ENCODE measurements at regions not wholly inside any gene's neighbourhood (a gene's known extent, or its start where the extent isn't known, plus 50 kb on each side); places are given as distances from the start of the nearest gene placed in this dataset.

- H3K9ac ChIP-seq, result no peak overlapping the region
- H3K9me3 ChIP-seq (replicated peaks in 1 of 11), result peaks cover 0 to 17% (median 11%) of the 10 kb centered on the region in 11 experiments; a peak in 19 of 22 replicates
- no peak overlapping the region for H3K4me3 ChIP-seq
- H4K20me1 ChIP-seq, result no peaks in the 10 kb centered on the region; a peak in 1 of 22 replicates
- peaks cover 3 to 14% (median 13%) of the 10 kb centered on the region in 10 experiments; a peak in 18 of 20 replicates for H3K4me1 ChIP-seq
- H3K27me3 ChIP-seq, result no peaks in the 10 kb centered on the region
- H3K36me3 ChIP-seq, result no peaks in the 10 kb centered on the region
- H3K4me2 ChIP-seq, result no peak overlapping the region
- H3K27ac ChIP-seq, result no peak overlapping the region
- no peak for TF ChIP-seq Cebpa-rat (IDR thresholded peaks at IDR 0.05)
Measured at GRCh38 chr22:27434898-27435297, 366.7 kb downstream of the MN1 start.

GRCh38 chr22:27435844-27436576, 365.5 kb downstream of the MN1 start:
- no peaks in the 10 kb centered on the region for H3K27me3 ChIP-seq
- H3K9ac ChIP-seq, result no peak overlapping the region
- H3K4me3 ChIP-seq, result no peak overlapping the region
- H3K36me3 ChIP-seq, result no peaks in the 10 kb centered on the region
- H3K4me2 ChIP-seq, result no peak overlapping the region
- TF ChIP-seq Cebpa-rat (IDR thresholded peaks at IDR 0.05), result no peak
- no peak overlapping the region for H3K27ac ChIP-seq
- H3K9me3 ChIP-seq (replicated peaks in 1 of 11), result peaks cover 0 to 17% (median 11%) of the 10 kb centered on the region in 11 experiments; a peak in 19 of 22 replicates
- no peaks in the 10 kb centered on the region; a peak in 1 of 22 replicates for H4K20me1 ChIP-seq
- H3K4me1 ChIP-seq, result peaks cover 14 to 25% (median 22%) of the 10 kb centered on the region in 10 experiments

- H3K4me3 ChIP-seq, result no peak overlapping the region
- H3K9me3 ChIP-seq (replicated peaks in 1 of 11), result peaks cover 0 to 12% (median 8%) of the 10 kb centered on the region in 11 experiments; a peak in 19 of 22 replicates
- no peak overlapping the region for H3K4me2 ChIP-seq
- H3K4me1 ChIP-seq, result peaks cover 19 to 28% (median 26%) of the 10 kb centered on the region in 10 experiments
- H4K20me1 ChIP-seq, result no peaks in the 10 kb centered on the region; a peak in 1 of 22 replicates
- H3K36me3 ChIP-seq, result no peaks in the 10 kb centered on the region
- no peak for TF ChIP-seq Cebpa-rat (IDR thresholded peaks at IDR 0.05)
- no peak overlapping the region for H3K27ac ChIP-seq
- no peaks in the 10 kb centered on the region for H3K27me3 ChIP-seq
- H3K9ac ChIP-seq, result no peak overlapping the region
Measured at GRCh38 chr22:27436591-27436990, 365.0 kb downstream of the MN1 start.

GRCh38 chr22:27437570-27437969, 364.0 kb downstream of the MN1 start:
- Histone ChIP-seq H4K20me1 (no peaks in the 10 kb centered on the region; a peak in 1 of 22 replicates), H3K9ac (no peak overlapping the region), H3K27ac (no peak overlapping the region), H3K4me3 (no peak overlapping the region), H3K27me3 (no peaks in the 10 kb centered on the region), H3K4me2 (no peak overlapping the region), H3K36me3 (no peaks in the 10 kb centered on the region), H3K9me3 (replicated peaks in 1 of 11) (peaks cover 0 to 2% (median 0%) of the 10 kb centered on the region in 11 experiments; a peak in 2 of 22 replicates), H3K4me1 (peaks cover 19 to 29% (median 26%) of the 10 kb centered on the region in 10 experiments)
- no peak for TF ChIP-seq Cebpa-rat (IDR thresholded peaks at IDR 0.05)

- H3K9me3 ChIP-seq (replicated peaks in 1 of 11), result no peaks in the 10 kb centered on the region
- TF ChIP-seq Cebpa-rat (IDR thresholded peaks at IDR 0.05), result no peak
- peak overlapping the region in 9 of 11 experiments; percentile 11 to 60 (median 37); a peak in 14 of 22 replicates for H3K4me2 ChIP-seq
- no peaks in the 10 kb centered on the region for H3K27me3 ChIP-seq
- H3K4me1 ChIP-seq, result peaks cover 19 to 29% (median 26%) of the 10 kb centered on the region in 10 experiments
- no peak overlapping the region for H3K27ac ChIP-seq
- no peak overlapping the region for H3K4me3 ChIP-seq
- H4K20me1 ChIP-seq, result no peaks in the 10 kb centered on the region; a peak in 1 of 22 replicates
- peak overlapping the region in 2 of 11 experiments; percentile 16 to 18; a peak in 2 of 22 replicates for H3K9ac ChIP-seq
- no peaks in the 10 kb centered on the region for H3K36me3 ChIP-seq
Measured at GRCh38 chr22:27438271-27438980, 363.1 kb downstream of the MN1 start.

- H3K27me3 ChIP-seq, result no peaks in the 10 kb centered on the region
- H3K36me3 ChIP-seq, result no peaks in the 10 kb centered on the region
- H3K9me3 ChIP-seq (replicated peaks in 1 of 11), result no peaks in the 10 kb centered on the region
- H3K27ac ChIP-seq, result no peak overlapping the region
- H4K20me1 ChIP-seq, result no peaks in the 10 kb centered on the region; a peak in 1 of 22 replicates
- no peak overlapping the region for H3K4me3 ChIP-seq
- peak overlapping the region in 6 of 11 experiments; percentile 11 to 60 (median 40); a peak in 7 of 22 replicates for H3K4me2 ChIP-seq
- no peak overlapping the region for H3K9ac ChIP-seq
- TF ChIP-seq Cebpa-rat (IDR thresholded peaks at IDR 0.05), result no peak
- peaks cover 19 to 29% (median 26%) of the 10 kb centered on the region in 10 experiments for H3K4me1 ChIP-seq
Measured at GRCh38 chr22:27439131-27439530, 362.4 kb downstream of the MN1 start.

GRCh38 chr22:27440304-27440865, 361.2 kb downstream of the MN1 start:
- no peaks in the 10 kb centered on the region; a peak in 1 of 22 replicates for H4K20me1 ChIP-seq
- H3K36me3 ChIP-seq, result no peaks in the 10 kb centered on the region
- H3K4me2 ChIP-seq, result peak overlapping the region in 10 of 11 experiments; percentile 1 to 65 (median 38); a peak in 16 of 22 replicates
- H3K4me1 ChIP-seq, result peaks cover 19 to 30% (median 26%) of the 10 kb centered on the region in 10 experiments
- no peak overlapping the region for H3K4me3 ChIP-seq
- no peak for TF ChIP-seq Cebpa-rat (IDR thresholded peaks at IDR 0.05)
- H3K9me3 ChIP-seq (replicated peaks in 1 of 11), result no peaks in the 10 kb centered on the region
- no peaks in the 10 kb centered on the region for H3K27me3 ChIP-seq
- no peak overlapping the region for H3K27ac ChIP-seq
- no peak overlapping the region for H3K9ac ChIP-seq

GRCh38 chr22:27441706-27442475, 359.7 kb downstream of the MN1 start:
- no peaks in the 10 kb centered on the region; a peak in 1 of 22 replicates for H4K20me1 ChIP-seq
- no peak for TF ChIP-seq Cebpa-rat (IDR thresholded peaks at IDR 0.05)
- H3K4me3 ChIP-seq, result no peak overlapping the region

More at GRCh38 chr22:27441706-27442475, 359.7 kb downstream of the MN1 start:
- peaks cover 19 to 44% (median 39%) of the 10 kb centered on the region in 10 experiments for H3K4me1 ChIP-seq
- H3K4me2 ChIP-seq, result no peak overlapping the region
- H3K27me3 ChIP-seq, result no peaks in the 10 kb centered on the region
- H3K27ac ChIP-seq, result no peak overlapping the region
- H3K9ac ChIP-seq, result no peak overlapping the region
- no peaks in the 10 kb centered on the region for H3K9me3 ChIP-seq (replicated peaks in 1 of 11)
- H3K36me3 ChIP-seq, result no peaks in the 10 kb centered on the region

All from BLaER1 treated with 17β-estradiol and CSF1 and Interleukin-3, amounts not matched to agents 10 nM and 100 nM (cell line).